Heart left ventricle (tissue), 16 donors: ENCODE measurements at regions not wholly inside any gene's neighbourhood (a gene's known extent, or its start where the extent isn't known, plus 50 kb on each side); places are given as distances from the start of the nearest gene placed in this dataset.

Source experiments
- ATAC-seq, 4 donors: fragments of 200-7000 bp; cut with Tn5 transposase; one replicate each; pipeline ENCODE4 v1.9.1; 2020 to 2022; ENCODE audit warnings: moderate library complexity in 4 of 4, mild to moderate bottlenecking in 3 of 4, moderate number of reproducible peaks in 1 of 4
- DNase-seq, 5 donors: peaks; one replicate each; pipeline ENCODE4 v3.0.0-alpha.2; 2020
- H3K27ac ChIP-seq, 12 donors: fragments of 200-600 bp; sonication (generic) in 4 of 12; one replicate each; pipeline versions ENCODE4 v1.5.0 to v1.8.0; 2016 to 2022; ENCODE audit warnings: mild to moderate bottlenecking in 2 of 12
- H3K27me3 ChIP-seq, 9 donors: fragments of 200-600 bp; sonication (generic) in 2 of 9; one replicate each; pipeline versions ENCODE4 v1.5.1 to v1.8.0; 2016 to 2022; ENCODE audit warnings: mild to moderate bottlenecking in 3 of 9
- H3K36me3 ChIP-seq, 9 donors: fragments of 200-600 bp; sonication (generic) in 2 of 9; one replicate each; pipeline versions ENCODE4 v1.5.0 to v1.8.0; 2018 to 2022; ENCODE audit warnings: mild to moderate bottlenecking in 2 of 9
- H3K4me1 ChIP-seq, 12 donors: fragments of 200-600 bp; sonication (generic) in 4 of 12; one replicate each; pipeline versions ENCODE4 v1.5.0 to v1.8.0; 2016 to 2022; ENCODE audit warnings: mild to moderate bottlenecking in 3 of 12
- H3K4me3 ChIP-seq, 12 donors: fragments of 200-600 bp; sonication (generic) in 4 of 12; one replicate each; pipeline versions ENCODE4 v1.5.0 to v1.8.0; 2017 to 2022; ENCODE audit warnings: mild to moderate bottlenecking in 9 of 12, moderate library complexity in 4 of 12
- H3K9me3 ChIP-seq, 12 donors: fragments of 200-600 bp; sonication (generic) in 4 of 12; one replicate each; pipeline versions ENCODE4 v1.5.0 to v1.8.0; 2016 to 2022; ENCODE audit warnings: mild to moderate bottlenecking in 1 of 12
- CTCF ChIP-seq, 12 donors: fragments of 200-600 bp; sonication (generic) in 4 of 12; IDR thresholded peaks; one replicate each; pipeline versions ENCODE4 v1.5.0 to v1.8.0; 2018 to 2022; ENCODE audit warnings: antibody characterized with exemption in 12 of 12, mild to moderate bottlenecking in 5 of 12
- POLR2A ChIP-seq, 2 donors: fragments of 450-650 bp; IDR thresholded peaks; one replicate each; pipeline ENCODE4 v1.6.1; 2017; ENCODE audit warnings: antibody characterized with exemption in 2 of 2, mild to moderate bottlenecking in 2 of 2, moderate library complexity in 2 of 2
- WGBS, 4 donors: extraction: QIAGEN DNeasy Blood & Tissue Kit in 2 of 4; methylation state at CpG; one replicate each; pipeline versions ENCODE4 v1.1.5 to v1.1.7; 2013 to 2018; 5-methylcytosine and 5-hydroxymethylcytosine counted together
- intact Hi-C, 10 donors: fragments of 100-400 bp; cut with DNase I; formaldehyde crosslinking; loops; one replicate each; pipeline versions ENCODE4 v1.11.1 to v1.14.2; 2022
- donor health status: ischemic (EF 13 %, LVEDD 7.1; RV severe dilation, severe dysfunction).
- donor health status: healthy with polysubstance abuse.
- donor health status: DM: no; HTN: yes; CAD: no.
- donor health status: DM: no; HTN: no; CAD: no.
- donor health status: ischemic (EF 25% LVEDD 6.9; RV normal size, moderate dysfunction).
- donor health status: ischemic (EF 25% LVEDD 5.7; RV mildly dilated, moderate dysfunction).
- donor health status: healthy.
- donor health status: DM: yes; HTN: yes; CAD: no.
- donor health status: ischemic (EF 35%, LVEDD 5.7; RV mildly dilated, moderate dysfunction).
- donor health status: nonischemic (EF 11% LVEDD 7.7; RV severe dilation, severe dysfunction).
- donor health status: DM: yes; HTN: yes; CAD: no.
- donor health status: PGD.
- donor health status: ischemic (EF 29% LVEDD 5.4; RV normal size, mild dysfunction).
- donor health status: nonischemic (EF 23%, LVEDD 6.1; RV moderate dilation, normal function).

GRCh38 chr10:78588194-78588811, 480.5 kb upstream of the ZMIZ1 start:
- no peak for TF ChIP-seq POLR2A (IDR thresholded peaks at IDR 0.05)
- TF ChIP-seq CTCF (IDR thresholded peaks at IDR 0.05): no peak
- H3K27ac ChIP-seq: peak overlapping the region in 9 of 12 donors; percentile 31 to 76 (median 61)
- peaks cover 0 to 11% (median 0%) of the 10 kb centered on the region in 12 donors for H3K9me3 ChIP-seq
- WGBS, 4 donors: 40 to 54% (median 43%) methylated on average over 9 of the region's 9 CpGs
- peak; percentile 94 to 96 (median 96) for ATAC-seq
- DNase-seq: peak; percentile 67 to 86 (median 76)
- H3K4me3 ChIP-seq: no peak overlapping the region
- no peaks in the 10 kb centered on the region for H3K27me3 ChIP-seq
- H3K4me1 ChIP-seq: peaks cover 0 to 40% (median 18%) of the 10 kb centered on the region in 12 donors
- intact Hi-C loops: loop anchor here in 1 of 10 donors (5.0 to 10.0 kb wide), 2 partner anchors 286 to 606 kb away; no protein-coding TSS in a partner anchor
- no peaks in the 10 kb centered on the region for H3K36me3 ChIP-seq

GRCh38 chr10:78589687-78590086, 479.1 kb upstream of the ZMIZ1 start:
- Histone ChIP-seq H3K4me1 (peaks cover 0 to 33% (median 15%) of the 10 kb centered on the region in 12 donors), H3K27ac (no peak overlapping the region), H3K9me3 (peaks cover 0 to 11% (median 0%) of the 10 kb centered on the region in 12 donors), H3K36me3 (no peaks in the 10 kb centered on the region), H3K4me3 (no peak overlapping the region), H3K27me3 (no peaks in the 10 kb centered on the region)
- no peak for DNase-seq
- intact Hi-C loops: loop anchor here in 2 of 10 donors (5.0 to 10.0 kb wide), 2 partner anchors 287 to 605 kb away; no protein-coding TSS in a partner anchor
- TF ChIP-seq POLR2A (IDR thresholded peaks at IDR 0.05) (no peak), CTCF (IDR thresholded peaks at IDR 0.05) (no peak)
- no peak for ATAC-seq
- WGBS, 4 donors: 95 to 96% (median 95%) methylated on average over 3 of the region's 3 CpGs

GRCh38 chr10:78591066-78591465, 477.7 kb upstream of the ZMIZ1 start:
- no peak overlapping the region for H3K4me3 ChIP-seq
- H3K4me1 ChIP-seq: peaks cover 0 to 25% (median 15%) of the 10 kb centered on the region in 12 donors
- WGBS, 4 donors: 89 to 96% (median 96%) methylated on average over 2 of the region's 2 CpGs
- ATAC-seq (no peak), DNase-seq (no peak)
- H3K9me3 ChIP-seq: peaks cover 0 to 11% (median 0%) of the 10 kb centered on the region in 12 donors
- TF ChIP-seq POLR2A (IDR thresholded peaks at IDR 0.05): no peak
- TF ChIP-seq CTCF (IDR thresholded peaks at IDR 0.05): no peak
- no peaks in the 10 kb centered on the region for H3K27me3 ChIP-seq
- intact Hi-C loops: loop anchor here in 1 of 10 donors (10.0 kb wide), 1 partner anchor 604 kb away; no protein-coding TSS in a partner anchor
- H3K36me3 ChIP-seq: no peaks in the 10 kb centered on the region
- no peak overlapping the region for H3K27ac ChIP-seq

GRCh38 chr10:78594559-78595268, 474.1 kb upstream of the ZMIZ1 start:
- DNase-seq (no peak), ATAC-seq (no peak)
- H3K4me1 ChIP-seq: no peaks in the 10 kb centered on the region
- no peak overlapping the region for H3K4me3 ChIP-seq
- WGBS, 4 donors: 40 to 53% (median 49%) methylated on average over 7 of the region's 7 CpGs
- no peaks in the 10 kb centered on the region for H3K36me3 ChIP-seq
- H3K27me3 ChIP-seq: no peaks in the 10 kb centered on the region
- H3K27ac ChIP-seq: no peak overlapping the region
- intact Hi-C loops: loop anchor here in 1 of 10 donors (10.0 kb wide), 1 partner anchor 600 kb away; no protein-coding TSS in a partner anchor
- TF ChIP-seq POLR2A (IDR thresholded peaks at IDR 0.05): no peak
- TF ChIP-seq CTCF (IDR thresholded peaks at IDR 0.05): no peak
- H3K9me3 ChIP-seq: peaks cover 0 to 8% (median 0%) of the 10 kb centered on the region in 12 donors
